ENCODE measurements at regions not wholly inside any gene's neighbourhood (a gene's known extent, or its start where the extent isn't known, plus 50 kb on each side); places are given as distances from the start of the nearest gene placed in this dataset.

DNA sequence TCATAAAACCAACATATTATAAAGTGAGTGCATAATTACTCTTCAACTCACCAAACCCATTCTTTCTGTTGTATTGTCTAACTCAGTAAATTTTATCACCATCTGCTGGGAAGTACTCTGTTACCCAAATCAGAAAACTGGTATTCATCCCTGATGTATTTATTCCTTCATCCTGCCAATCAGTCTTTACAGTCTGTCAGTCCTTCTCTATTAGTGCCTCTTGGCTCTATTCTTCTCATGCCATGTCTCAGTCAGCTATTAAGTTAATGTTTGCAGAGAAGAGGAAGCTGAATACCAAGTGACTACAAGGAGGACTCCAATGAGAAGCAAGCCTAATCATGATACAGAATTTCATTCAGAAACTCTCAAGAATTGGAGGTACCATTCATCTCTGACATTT is 631.2 kb downstream of the CPS1 start:
- TF ChIP-seq, protein P1, sequence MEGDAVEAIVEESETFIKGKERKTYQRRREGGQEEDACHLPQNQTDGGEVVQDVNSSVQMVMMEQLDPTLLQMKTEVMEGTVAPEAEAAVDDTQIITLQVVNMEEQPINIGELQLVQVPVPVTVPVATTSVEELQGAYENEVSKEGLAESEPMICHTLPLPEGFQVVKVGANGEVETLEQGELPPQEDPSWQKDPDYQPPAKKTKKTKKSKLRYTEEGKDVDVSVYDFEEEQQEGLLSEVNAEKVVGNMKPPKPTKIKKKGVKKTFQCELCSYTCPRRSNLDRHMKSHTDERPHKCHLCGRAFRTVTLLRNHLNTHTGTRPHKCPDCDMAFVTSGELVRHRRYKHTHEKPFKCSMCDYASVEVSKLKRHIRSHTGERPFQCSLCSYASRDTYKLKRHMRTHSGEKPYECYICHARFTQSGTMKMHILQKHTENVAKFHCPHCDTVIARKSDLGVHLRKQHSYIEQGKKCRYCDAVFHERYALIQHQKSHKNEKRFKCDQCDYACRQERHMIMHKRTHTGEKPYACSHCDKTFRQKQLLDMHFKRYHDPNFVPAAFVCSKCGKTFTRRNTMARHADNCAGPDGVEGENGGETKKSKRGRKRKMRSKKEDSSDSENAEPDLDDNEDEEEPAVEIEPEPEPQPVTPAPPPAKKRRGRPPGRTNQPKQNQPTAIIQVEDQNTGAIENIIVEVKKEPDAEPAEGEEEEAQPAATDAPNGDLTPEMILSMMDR (IDR thresholded peaks at IDR 0.05): no peak
- TF ChIP-seq EZH2phosphoT487 (IDR thresholded peaks at IDR 0.05): no peak
